Ovary (tissue), 3 donors: ENCODE measurements at regions not wholly inside any gene's neighbourhood (a gene's known extent, or its start where the extent isn't known, plus 50 kb on each side); places are given as distances from the start of the nearest gene placed in this dataset.

Experiments used
- EP300 ChIP-seq: sonication (generic); formaldehyde crosslinking; IDR thresholded peaks from one replicate; pipeline ENCODE4 v1.6.1; 2017; ENCODE audit warnings: antibody characterized with exemption
- POLR2A ChIP-seq: fragments of 450-650 bp; IDR thresholded peaks from one replicate; pipeline ENCODE4 v1.6.1; 2017; ENCODE audit warnings: antibody characterized with exemption, mild to moderate bottlenecking, moderate library complexity
- TF ChIP-seq, protein P1 (sequence below), 3 donors: fragments of 450-650 bp in 2 of 3; fragments of 200-600 bp in 1 of 3; IDR thresholded peaks; one replicate each; pipeline versions ENCODE4 v1.5.1 to v1.8.0; 2016 to 2022; ENCODE audit warnings: antibody characterized with exemption in 3 of 3, mild to moderate bottlenecking in 1 of 3
- donor health status: DM: no; HTN: no; CAD: no.

DNA sequence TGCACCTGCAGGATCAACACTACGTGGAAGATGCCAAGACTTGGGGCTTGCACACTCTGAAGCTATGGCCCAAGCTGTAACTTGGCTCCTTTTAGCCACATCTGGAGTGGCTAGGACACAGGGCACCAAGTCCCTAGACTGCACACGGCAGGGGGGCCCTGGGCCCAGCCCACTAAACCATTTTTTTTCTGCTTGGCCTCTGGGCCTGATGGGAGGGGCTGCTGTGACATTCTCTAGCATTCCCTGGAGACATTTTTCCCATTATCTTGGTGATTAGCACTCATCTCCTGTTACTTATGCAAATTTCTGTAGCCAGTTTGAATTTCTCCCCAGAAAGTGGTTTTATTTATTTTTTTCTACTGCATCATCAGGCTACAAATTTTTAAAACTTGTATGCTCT is 1080.7 kb downstream of the LRFN5 start:
- TF ChIP-seq EP300 (no peak), POLR2A (no peak)
- TF ChIP-seq, protein P1, sequence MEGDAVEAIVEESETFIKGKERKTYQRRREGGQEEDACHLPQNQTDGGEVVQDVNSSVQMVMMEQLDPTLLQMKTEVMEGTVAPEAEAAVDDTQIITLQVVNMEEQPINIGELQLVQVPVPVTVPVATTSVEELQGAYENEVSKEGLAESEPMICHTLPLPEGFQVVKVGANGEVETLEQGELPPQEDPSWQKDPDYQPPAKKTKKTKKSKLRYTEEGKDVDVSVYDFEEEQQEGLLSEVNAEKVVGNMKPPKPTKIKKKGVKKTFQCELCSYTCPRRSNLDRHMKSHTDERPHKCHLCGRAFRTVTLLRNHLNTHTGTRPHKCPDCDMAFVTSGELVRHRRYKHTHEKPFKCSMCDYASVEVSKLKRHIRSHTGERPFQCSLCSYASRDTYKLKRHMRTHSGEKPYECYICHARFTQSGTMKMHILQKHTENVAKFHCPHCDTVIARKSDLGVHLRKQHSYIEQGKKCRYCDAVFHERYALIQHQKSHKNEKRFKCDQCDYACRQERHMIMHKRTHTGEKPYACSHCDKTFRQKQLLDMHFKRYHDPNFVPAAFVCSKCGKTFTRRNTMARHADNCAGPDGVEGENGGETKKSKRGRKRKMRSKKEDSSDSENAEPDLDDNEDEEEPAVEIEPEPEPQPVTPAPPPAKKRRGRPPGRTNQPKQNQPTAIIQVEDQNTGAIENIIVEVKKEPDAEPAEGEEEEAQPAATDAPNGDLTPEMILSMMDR (IDR thresholded peaks at IDR 0.05) = no peak
